Lung (tissue), 11 donors: ENCODE measurements at regions not wholly inside any gene's neighbourhood (a gene's known extent, or its start where the extent isn't known, plus 50 kb on each side); places are given as distances from the start of the nearest gene placed in this dataset.

Experiments used
- ATAC-seq: fragments of 200-7000 bp; cut with Tn5 transposase; one replicate; pipeline ENCODE4 v1.9.1; 2020; ENCODE audit warnings: moderate number of reproducible peaks; ENCODE audit not compliant: insufficient read depth, low FRiP score
- DNase-seq, 3 donors: peaks; one replicate each; pipeline ENCODE4 v3.0.0-alpha.2; 2013 to 2017
- H3K27ac ChIP-seq, 2 donors: one replicate each; pipeline ENCODE4 v1.5.1; 2013; ENCODE audit warnings: mild to moderate bottlenecking in 2 of 2, moderate library complexity in 2 of 2, control low read depth in 1 of 2, inconsistent platforms in 1 of 2, low read depth in 1 of 2, low read length in 1 of 2
- H3K27me3 ChIP-seq, 3 donors: one replicate each; pipeline ENCODE4 v1.5.1; 2013; ENCODE audit warnings: low read length in 2 of 3; ENCODE audit not compliant: control insufficient read depth in 3 of 3, insufficient read depth in 3 of 3
- H3K36me3 ChIP-seq, 4 donors: one replicate each; pipeline ENCODE4 v1.5.1; 2013; ENCODE audit warnings: low read length in 4 of 4, mild to moderate bottlenecking in 1 of 4, moderate library complexity in 1 of 4; ENCODE audit not compliant: control insufficient read depth in 4 of 4, insufficient read depth in 4 of 4
- H3K4me1 ChIP-seq, 5 donors: one replicate each; pipeline ENCODE4 v1.5.1; 2013; ENCODE audit warnings: low read length in 5 of 5, mild to moderate bottlenecking in 2 of 5, moderate library complexity in 1 of 5; ENCODE audit not compliant: control insufficient read depth in 5 of 5, insufficient read depth in 5 of 5
- H3K4me3 ChIP-seq: one replicate; pipeline ENCODE4 v1.5.1; 2013; ENCODE audit warnings: mild to moderate bottlenecking, control low read depth, moderate library complexity
- H3K9ac ChIP-seq, 2 donors: one replicate each; pipeline ENCODE4 v1.5.1; 2013; ENCODE audit warnings: low read length in 2 of 2, control low read depth in 1 of 2; ENCODE audit not compliant: insufficient read depth in 1 of 2
- H3K9me3 ChIP-seq, 4 donors: one replicate each; pipeline ENCODE4 v1.5.1; 2013; ENCODE audit warnings: low read length in 3 of 4, mild to moderate bottlenecking in 1 of 4, moderate library complexity in 1 of 4; ENCODE audit not compliant: control insufficient read depth in 4 of 4, insufficient read depth in 3 of 4
- CTCF ChIP-seq: IDR thresholded peaks from 2 replicates; pipeline ENCODE4 v1.5.1; 2012; ENCODE audit warnings: mild to moderate bottlenecking; ENCODE audit errors: control extremely low read depth, extremely low read depth
- WGBS, 2 donors: extraction: QIAGEN DNeasy Blood & Tissue Kit; methylation state at CpG; one replicate each; pipeline ENCODE4 v1.1.7; 2013; 5-methylcytosine and 5-hydroxymethylcytosine counted together
- donor health status: control.
- donor health status: control.
- donor health status: Bipolar disorder and iron deficiency.
- donor health status: healthy.
- donor health status: DM: yes; HTN: yes; CAD: no.

- H3K27me3 ChIP-seq, result peaks cover 0 to 13% (median 4%) of the 10 kb centered on the region in 3 donors
- 58 to 68% methylated on average over 4 of the region's 4 CpGs for WGBS, 2 donors
- no peaks in the 10 kb centered on the region for H3K4me1 ChIP-seq
These were observed 118.1 kb upstream of the SLC6A11 start for GRCh38 chr3:10697918-10698317.

GRCh38 chr3:10700821-10701220, 115.2 kb upstream of the SLC6A11 start:
- Histone ChIP-seq H3K36me3 (no peaks in the 10 kb centered on the region), H3K9ac (no peak overlapping the region), H3K27me3 (peaks cover 0 to 24% (median 15%) of the 10 kb centered on the region in 3 donors), H3K27ac (no peak overlapping the region), H3K4me1 (no peaks in the 10 kb centered on the region), H3K4me3 (no peak overlapping the region), H3K9me3 (no peaks in the 10 kb centered on the region)
- 72 to 87% methylated on average over 2 of the region's 2 CpGs for WGBS, 2 donors
- DNase-seq (no peak), ATAC-seq (no peak)
- no peak for TF ChIP-seq CTCF

More at GRCh38 chr3:10697918-10698317, 118.1 kb upstream of the SLC6A11 start:
- Histone ChIP-seq H3K4me3 (no peak overlapping the region), H3K9me3 (no peaks in the 10 kb centered on the region), H3K9ac (no peak overlapping the region), H3K36me3 (no peaks in the 10 kb centered on the region), H3K27ac (no peak overlapping the region)
- no peak for TF ChIP-seq CTCF
- ATAC-seq (no peak), DNase-seq (no peak)

- Histone ChIP-seq H3K27ac (no peak overlapping the region), H3K4me3 (no peak overlapping the region), H3K36me3 (no peaks in the 10 kb centered on the region), H3K9ac (no peak overlapping the region), H3K4me1 (no peaks in the 10 kb centered on the region), H3K9me3 (no peaks in the 10 kb centered on the region), H3K27me3 (peaks cover 0 to 39% (median 30%) of the 10 kb centered on the region in 3 donors)
- DNase-seq (no peak), ATAC-seq (no peak)
- no peak for TF ChIP-seq CTCF
- WGBS, 2 donors, result 30 to 34% methylated on average over 14 of the region's 14 CpGs
These were observed 112.9 kb upstream of the SLC6A11 start for GRCh38 chr3:10702961-10703740.

GRCh38 chr3:10703875-10704274, 112.2 kb upstream of the SLC6A11 start:
- DNase-seq (peak in 1 of 3 donors; percentile 1), ATAC-seq (no peak)
- 55 to 63% methylated on average over 5 of the region's 5 CpGs for whole genome bisulfite sequencing, 2 donors
- H3K4me3 ChIP-seq, result no peak overlapping the region
- no peak overlapping the region for H3K27ac ChIP-seq
- no peak overlapping the region for H3K9ac ChIP-seq
- no peaks in the 10 kb centered on the region for H3K4me1 ChIP-seq
- TF ChIP-seq CTCF, result no peak
- H3K27me3 ChIP-seq, result peaks cover 0 to 46% (median 38%) of the 10 kb centered on the region in 3 donors
- H3K9me3 ChIP-seq, result no peaks in the 10 kb centered on the region
- no peaks in the 10 kb centered on the region for H3K36me3 ChIP-seq
